ENCODE measurements at regions not wholly inside any gene's neighbourhood (a gene's known extent, or its start where the extent isn't known, plus 50 kb on each side); places are given as distances from the start of the nearest gene placed in this dataset.

GRCh38 chr19:30911491-30911890 lies 437.7 kb downstream of the TSHZ3 start:
- no peak overlapping the region for H3K27ac ChIP-seq
- no peak for DNase-seq
- in situ Hi-C loops (cut with HindIII; ENCODE audit: low pct_ligation_motif_present, low sequenced_read_pairs), result no loop called here
- no peaks in the 10 kb centered on the region for H3K36me3 ChIP-seq (replicated peaks)
- TF ChIP-seq CTCF (IDR thresholded peaks at IDR 0.05; ENCODE audit: low read depth, low read length, missing control alignments), result no peak
- no peak overlapping the region for H3K4me3 ChIP-seq (ENCODE audit: low read depth, low read length)
- no peaks in the 10 kb centered on the region for H3K27me3 ChIP-seq (replicated peaks)

GRCh38 chr19:30910485-30911240 lies 438.6 kb downstream of the TSHZ3 start:
- H3K4me3 ChIP-seq (ENCODE audit: low read depth, low read length), result no peak overlapping the region
- H3K27me3 ChIP-seq (replicated peaks), result no peaks in the 10 kb centered on the region
- in situ Hi-C loops (cut with HindIII; ENCODE audit: low pct_ligation_motif_present, low sequenced_read_pairs), result no loop called here
- no peak for TF ChIP-seq CTCF (IDR thresholded peaks at IDR 0.05; ENCODE audit: low read depth, low read length, missing control alignments)
- no peak overlapping the region for H3K27ac ChIP-seq
- no peak for DNase-seq
- no peaks in the 10 kb centered on the region for H3K36me3 ChIP-seq (replicated peaks)

GRCh38 chr19:30909216-30909615 lies 440.0 kb downstream of the TSHZ3 start:
- DNase-seq, result no peak
- no peak overlapping the region for H3K4me3 ChIP-seq (ENCODE audit: low read depth, low read length)
- in situ Hi-C loops (cut with HindIII; ENCODE audit: low pct_ligation_motif_present, low sequenced_read_pairs), result no loop called here

GRCh38 chr19:30908262-30908771 lies 440.9 kb downstream of the TSHZ3 start:
- in situ Hi-C loops (cut with HindIII; ENCODE audit: low pct_ligation_motif_present, low sequenced_read_pairs), result no loop called here
- TF ChIP-seq CTCF (IDR thresholded peaks at IDR 0.05; ENCODE audit: low read depth, low read length, missing control alignments), result no peak
- Histone ChIP-seq H3K27ac (no peak overlapping the region), H3K36me3 (replicated peaks) (no peaks in the 10 kb centered on the region), H3K27me3 (replicated peaks) (no peaks in the 10 kb centered on the region), H3K4me3 (ENCODE audit: low read depth, low read length) (no peak overlapping the region)
- DNase-seq, result no peak

More at GRCh38 chr19:30909216-30909615, 440.0 kb downstream of the TSHZ3 start:
- Histone ChIP-seq H3K27me3 (replicated peaks) (no peaks in the 10 kb centered on the region), H3K27ac (no peak overlapping the region), H3K36me3 (replicated peaks) (no peaks in the 10 kb centered on the region)
- TF ChIP-seq CTCF (IDR thresholded peaks at IDR 0.05; ENCODE audit: low read depth, low read length, missing control alignments), result no peak

GRCh38 chr19:30906871-30907270 lies 442.4 kb downstream of the TSHZ3 start:
- H3K27ac ChIP-seq, result no peak overlapping the region
- no peak overlapping the region for H3K4me3 ChIP-seq (ENCODE audit: low read depth, low read length)
- no peak for DNase-seq
- TF ChIP-seq CTCF (IDR thresholded peaks at IDR 0.05; ENCODE audit: low read depth, low read length, missing control alignments), result no peak
- no peaks in the 10 kb centered on the region for H3K27me3 ChIP-seq (replicated peaks)
- no peaks in the 10 kb centered on the region for H3K36me3 ChIP-seq (replicated peaks)
- in situ Hi-C loops (cut with HindIII; ENCODE audit: low pct_ligation_motif_present, low sequenced_read_pairs), result no loop called here

Data from brain microvascular endothelial cell (primary cell).